ENCODE measurements at regions not wholly inside any gene's neighbourhood (a gene's known extent, or its start where the extent isn't known, plus 50 kb on each side); places are given as distances from the start of the nearest gene placed in this dataset.

- no peak for FAIRE-seq
- DNase-seq (ENCODE audit: insufficient read length, low spot score): no peak
These were observed 271.3 kb upstream of the TOPAZ1 start for GRCh38 chr3:43970351-43970750.

- DNase-seq (ENCODE audit: insufficient read length, low spot score) (no peak), FAIRE-seq (no peak)
These were observed 270.8 kb upstream of the TOPAZ1 start for GRCh38 chr3:43970920-43971319.

- FAIRE-seq: no peak
- no peak for DNase-seq (ENCODE audit: insufficient read length, low spot score)
These were observed 270.2 kb upstream of the TOPAZ1 start for GRCh38 chr3:43971486-43971885.

GRCh38 chr3:43978708-43979107, 263.0 kb upstream of the TOPAZ1 start:
- DNase-seq (ENCODE audit: insufficient read length, low spot score) (no peak), FAIRE-seq (no peak)

- FAIRE-seq: no peak
- no peak for DNase-seq (ENCODE audit: insufficient read length, low spot score)
These were observed 262.0 kb upstream of the TOPAZ1 start for GRCh38 chr3:43979645-43980044.

GRCh38 chr3:43994657-43995546, 246.8 kb upstream of the TOPAZ1 start:
- DNase-seq (ENCODE audit: insufficient read length, low spot score) (no peak), FAIRE-seq (no peak)

GRCh38 chr3:43995547-43996378, 245.9 kb upstream of the TOPAZ1 start:
- FAIRE-seq: no peak
- DNase-seq (ENCODE audit: insufficient read length, low spot score): no peak

- DNase-seq (ENCODE audit: insufficient read length, low spot score) (no peak), FAIRE-seq (no peak)
These were observed 245.0 kb upstream of the TOPAZ1 start for GRCh38 chr3:43996379-43997301.

GRCh38 chr3:43997316-43997715, 244.4 kb upstream of the TOPAZ1 start:
- DNase-seq (ENCODE audit: insufficient read length, low spot score) (no peak), FAIRE-seq (no peak)

- FAIRE-seq (no peak), DNase-seq (ENCODE audit: insufficient read length, low spot score) (no peak)
These were observed 243.8 kb upstream of the TOPAZ1 start for GRCh38 chr3:43997788-43998369.

- no peak for FAIRE-seq
These were observed 243.3 kb upstream of the TOPAZ1 start for GRCh38 chr3:43998370-43998835.

GRCh38 chr3:43998836-43999727, 242.6 kb upstream of the TOPAZ1 start:
- DNase-seq (ENCODE audit: insufficient read length, low spot score) (no peak), FAIRE-seq (no peak)

More at GRCh38 chr3:43998370-43998835, 243.3 kb upstream of the TOPAZ1 start:
- DNase-seq (ENCODE audit: insufficient read length, low spot score): no peak

GRCh38 chr3:43999728-44000319, 241.9 kb upstream of the TOPAZ1 start:
- no peak for DNase-seq (ENCODE audit: insufficient read length, low spot score)
- no peak for FAIRE-seq

- DNase-seq (ENCODE audit: insufficient read length, low spot score) (no peak), FAIRE-seq (no peak)
These were observed 241.1 kb upstream of the TOPAZ1 start for GRCh38 chr3:44000586-44000985.

- DNase-seq (ENCODE audit: insufficient read length, low spot score) (no peak), FAIRE-seq (no peak)
These were observed 240.6 kb upstream of the TOPAZ1 start for GRCh38 chr3:44001072-44001471.

GRCh38 chr3:44003801-44004200, 237.9 kb upstream of the TOPAZ1 start:
- no peak for FAIRE-seq
- no peak for DNase-seq (ENCODE audit: insufficient read length, low spot score)

- FAIRE-seq: no peak
- no peak for DNase-seq (ENCODE audit: insufficient read length, low spot score)
These were observed 230.0 kb upstream of the TOPAZ1 start for GRCh38 chr3:44011680-44012079.

GRCh38 chr3:44012160-44012899, 229.4 kb upstream of the TOPAZ1 start:
- DNase-seq (ENCODE audit: insufficient read length, low spot score) (no peak), FAIRE-seq (no peak)
